Loucy (cell line): ENCODE measurements at regions not wholly inside any gene's neighbourhood (a gene's known extent, or its start where the extent isn't known, plus 50 kb on each side); places are given as distances from the start of the nearest gene placed in this dataset.

ENCODE experiments used
- H2AFZ ChIP-seq: fragments of 200-600 bp; sonication (generic); 2 replicates; pipeline ENCODE4 v1.6.0; 2016; ENCODE audit warnings: antibody characterized with exemption, mild to moderate bottlenecking, low read length, moderate library complexity
- H3F3A ChIP-seq: fragments of 200-600 bp; 2 replicates; pipeline ENCODE4 v1.6.0; 2016; ENCODE audit warnings: antibody characterized with exemption, low read depth, mild to moderate bottlenecking
- H3K27me3 ChIP-seq: fragments of 200-600 bp; sonication (generic); 2 replicates; pipeline ENCODE4 v1.6.1; 2014; ENCODE audit warnings: low read length, mild to moderate bottlenecking; ENCODE audit not compliant: insufficient read depth, poor library complexity, severe bottlenecking
- H3K36me3 ChIP-seq: fragments of 200-600 bp; sonication (generic); 2 replicates; pipeline ENCODE4 v1.6.1; 2016; ENCODE audit warnings: low read length; ENCODE audit not compliant: insufficient read depth
- H3K4me1 ChIP-seq: fragments of 200-600 bp; sonication (generic); 2 replicates; pipeline ENCODE4 v1.5.1; 2014; ENCODE audit warnings: low read length, mild to moderate bottlenecking; ENCODE audit not compliant: insufficient read depth, poor library complexity, severe bottlenecking
- H3K4me2 ChIP-seq: fragments of 200-600 bp; sonication (generic); 2 replicates; pipeline ENCODE4 v1.6.0; 2014; ENCODE audit warnings: antibody characterized with exemption, low read length, low read depth, mild to moderate bottlenecking; ENCODE audit not compliant: poor library complexity, severe bottlenecking
- H3K4me3 ChIP-seq: fragments of 200-600 bp; sonication (generic); 2 replicates; pipeline ENCODE4 v1.5.1; 2014; ENCODE audit warnings: low read length, mild to moderate bottlenecking, mixed read lengths; ENCODE audit not compliant: poor library complexity, severe bottlenecking
- H3K79me2 ChIP-seq: fragments of 200-600 bp; sonication (generic); 2 replicates; pipeline ENCODE4 v1.6.1; 2014; ENCODE audit warnings: low read length; ENCODE audit not compliant: insufficient read depth
- H3K9ac ChIP-seq: fragments of 200-600 bp; sonication (generic); 2 replicates; pipeline ENCODE4 v1.6.0; 2014; ENCODE audit warnings: mild to moderate bottlenecking, low read depth, low read length, moderate library complexity; ENCODE audit not compliant: poor library complexity, severe bottlenecking
- H3K9me2 ChIP-seq: fragments of 200-600 bp; sonication (generic); replicated peaks from 2 replicates; pipeline ENCODE4 v1.6.1; 2016; ENCODE audit warnings: low read depth, low read length, mixed read lengths
- H3K9me3 ChIP-seq: fragments of 200-600 bp; sonication (generic); 2 replicates; pipeline ENCODE4 v1.6.1; 2014; ENCODE audit warnings: mild to moderate bottlenecking, antibody characterized with exemption, low read length, low read depth; ENCODE audit not compliant: insufficient read depth
- H4K20me1 ChIP-seq: fragments of 200-600 bp; sonication (generic); 2 replicates; pipeline ENCODE4 v1.6.0; 2014; ENCODE audit warnings: antibody characterized with exemption, low read length, mild to moderate bottlenecking; ENCODE audit not compliant: insufficient read depth, poor library complexity, severe bottlenecking
- EZH2phosphoT487 ChIP-seq: fragments of 200-600 bp; IDR thresholded peaks from 2 replicates; pipeline ENCODE4 v1.6.1; 2018; ENCODE audit warnings: antibody characterized with exemption, mild to moderate bottlenecking, moderate library complexity, borderline replicate concordance
- TF ChIP-seq, protein P1 (sequence below): fragments of 200-600 bp; sonication (generic); conservative IDR thresholded peaks from 2 replicates; pipeline ENCODE4 v1.5.1; 2014; ENCODE audit warnings: mild to moderate bottlenecking, antibody characterized with exemption, low read length

DNA sequence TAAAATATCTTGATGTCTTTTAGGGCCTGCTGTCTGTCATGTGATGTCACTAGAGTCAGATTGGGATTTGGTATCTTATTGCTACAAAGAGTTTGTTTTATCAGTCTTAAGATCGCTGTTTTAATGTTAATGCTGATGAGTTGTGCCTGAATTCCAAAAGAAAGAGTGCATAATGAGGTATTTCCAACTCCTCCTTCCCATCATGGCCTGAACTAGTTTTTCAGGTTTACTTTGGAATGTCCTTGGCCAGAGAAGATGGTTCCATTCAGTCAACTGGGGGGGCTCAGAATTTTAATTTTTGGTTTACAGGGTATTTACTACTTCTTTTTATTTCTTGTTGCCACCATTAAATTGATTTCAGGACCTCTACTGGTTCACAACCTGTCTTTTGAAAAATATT, 74.3 kb upstream of the MARCHF11 start:
- Histone ChIP-seq H3K9me2 (no peaks in the 10 kb centered on the region), H3K4me1 (no peaks in the 10 kb centered on the region), H3K27me3 (no peaks in the 10 kb centered on the region), H3K79me2 (no peaks in the 10 kb centered on the region), H4K20me1 (no peaks in the 10 kb centered on the region), H3K4me3 (no peak overlapping the region), H3K36me3 (no peaks in the 10 kb centered on the region), H3K4me2 (no peak overlapping the region), H3F3A (no peaks in the 10 kb centered on the region), H3K9ac (no peak overlapping the region), H2AFZ (no peak overlapping the region), H3K9me3 (0 out of 2 replicates have a peak, but pooled peaks cover 2% of the 10 kb centered on the region)
- no peak for TF ChIP-seq EZH2phosphoT487

DNA sequence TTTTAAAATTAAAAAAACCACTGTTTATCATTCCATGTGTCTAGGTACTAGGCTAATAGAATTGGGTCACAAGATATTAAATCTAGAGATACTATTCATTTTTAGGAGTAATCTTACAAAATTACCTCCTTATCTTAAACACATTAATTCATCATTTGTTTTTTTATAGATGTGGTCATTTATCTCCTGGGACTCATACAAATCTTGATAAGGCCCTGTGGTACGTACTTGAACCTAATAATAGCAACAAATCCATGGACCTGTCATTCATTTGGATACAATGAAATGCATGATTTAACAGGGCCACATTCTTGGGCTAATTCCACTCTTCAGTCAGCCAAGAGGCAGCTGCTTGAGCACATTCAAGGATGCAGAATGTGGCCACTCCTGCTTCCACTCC, 66.4 kb upstream of the MARCHF11 start:
- no peaks in the 10 kb centered on the region for H3K36me3 ChIP-seq
- H3K4me1 ChIP-seq = no peaks in the 10 kb centered on the region
- H3K4me2 ChIP-seq = no peak overlapping the region
- H3K9me3 ChIP-seq = 0 out of 2 replicates have a peak, but pooled peaks cover 2% of the 10 kb centered on the region
- H3K9ac ChIP-seq = no peak overlapping the region
- no peak overlapping the region for H3K4me3 ChIP-seq
- no peak overlapping the region for H2AFZ ChIP-seq
- no peaks in the 10 kb centered on the region for H3K27me3 ChIP-seq
- no peaks in the 10 kb centered on the region for H4K20me1 ChIP-seq
- H3K9me2 ChIP-seq = no peaks in the 10 kb centered on the region
- no peaks in the 10 kb centered on the region for H3F3A ChIP-seq
- TF ChIP-seq, protein P1, sequence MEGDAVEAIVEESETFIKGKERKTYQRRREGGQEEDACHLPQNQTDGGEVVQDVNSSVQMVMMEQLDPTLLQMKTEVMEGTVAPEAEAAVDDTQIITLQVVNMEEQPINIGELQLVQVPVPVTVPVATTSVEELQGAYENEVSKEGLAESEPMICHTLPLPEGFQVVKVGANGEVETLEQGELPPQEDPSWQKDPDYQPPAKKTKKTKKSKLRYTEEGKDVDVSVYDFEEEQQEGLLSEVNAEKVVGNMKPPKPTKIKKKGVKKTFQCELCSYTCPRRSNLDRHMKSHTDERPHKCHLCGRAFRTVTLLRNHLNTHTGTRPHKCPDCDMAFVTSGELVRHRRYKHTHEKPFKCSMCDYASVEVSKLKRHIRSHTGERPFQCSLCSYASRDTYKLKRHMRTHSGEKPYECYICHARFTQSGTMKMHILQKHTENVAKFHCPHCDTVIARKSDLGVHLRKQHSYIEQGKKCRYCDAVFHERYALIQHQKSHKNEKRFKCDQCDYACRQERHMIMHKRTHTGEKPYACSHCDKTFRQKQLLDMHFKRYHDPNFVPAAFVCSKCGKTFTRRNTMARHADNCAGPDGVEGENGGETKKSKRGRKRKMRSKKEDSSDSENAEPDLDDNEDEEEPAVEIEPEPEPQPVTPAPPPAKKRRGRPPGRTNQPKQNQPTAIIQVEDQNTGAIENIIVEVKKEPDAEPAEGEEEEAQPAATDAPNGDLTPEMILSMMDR = no peak
- TF ChIP-seq EZH2phosphoT487 = no peak
- H3K79me2 ChIP-seq = no peaks in the 10 kb centered on the region

DNA sequence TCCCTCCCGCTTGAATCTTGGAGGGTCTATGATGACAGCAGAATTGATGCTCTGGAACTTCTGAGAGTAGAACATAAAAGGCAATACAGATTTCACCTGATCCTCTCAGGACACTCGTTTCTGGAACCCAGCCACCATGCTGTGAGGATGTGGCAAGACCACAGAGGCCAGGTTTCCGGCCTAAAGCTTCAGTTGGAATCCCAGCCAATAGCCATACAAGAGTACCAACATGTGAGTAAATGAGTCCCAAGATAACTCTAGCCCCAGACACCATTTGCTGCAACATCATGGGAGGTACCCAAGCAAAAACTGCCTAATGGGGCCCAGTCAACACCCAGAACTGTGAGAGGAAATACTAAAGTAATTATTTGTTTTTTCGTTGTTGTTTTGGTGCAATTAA, 65.7 kb upstream of the MARCHF11 start:
- H3K9me3 ChIP-seq = no peaks in the 10 kb centered on the region
- no peaks in the 10 kb centered on the region for H4K20me1 ChIP-seq
- no peaks in the 10 kb centered on the region for H3K36me3 ChIP-seq
- H3K79me2 ChIP-seq = no peaks in the 10 kb centered on the region
- no peaks in the 10 kb centered on the region for H3K9me2 ChIP-seq
- TF ChIP-seq EZH2phosphoT487 = no peak
- TF ChIP-seq, protein P1 = no peak
- H3F3A ChIP-seq = no peaks in the 10 kb centered on the region
- H2AFZ ChIP-seq = no peak overlapping the region
- no peak overlapping the region for H3K9ac ChIP-seq
- H3K4me1 ChIP-seq = no peaks in the 10 kb centered on the region
- H3K4me3 ChIP-seq = no peak overlapping the region
- no peaks in the 10 kb centered on the region for H3K27me3 ChIP-seq
- no peak overlapping the region for H3K4me2 ChIP-seq

DNA sequence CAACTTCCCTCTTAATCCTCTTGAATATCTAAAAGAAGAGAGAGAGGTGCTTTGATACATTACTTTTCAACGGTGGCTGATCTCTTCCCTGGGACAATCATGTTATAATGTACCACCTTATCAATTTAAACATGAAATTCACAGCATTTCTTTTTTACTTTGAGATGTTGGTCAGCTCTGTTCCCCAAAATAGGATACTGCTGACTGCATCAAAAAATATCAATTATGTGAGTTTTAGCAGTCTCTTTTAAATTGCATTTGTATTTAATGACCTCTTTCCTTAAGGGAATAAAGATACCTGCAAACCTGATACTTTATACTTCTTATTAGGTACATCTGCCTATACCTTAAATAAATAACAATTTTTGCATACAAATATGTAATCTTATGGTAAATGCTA, 58.4 kb upstream of the MARCHF11 start:
- no peak overlapping the region for H3K4me2 ChIP-seq
- no peaks in the 10 kb centered on the region for H3K36me3 ChIP-seq
- H3K9me2 ChIP-seq = no peaks in the 10 kb centered on the region
- H3K9me3 ChIP-seq = no peaks in the 10 kb centered on the region
- no peak overlapping the region for H3K4me3 ChIP-seq
- H3K79me2 ChIP-seq = no peaks in the 10 kb centered on the region
- H4K20me1 ChIP-seq = no peaks in the 10 kb centered on the region
- no peaks in the 10 kb centered on the region for H3K4me1 ChIP-seq
- TF ChIP-seq, protein P1 = no peak
- no peak for TF ChIP-seq EZH2phosphoT487
- no peaks in the 10 kb centered on the region for H3F3A ChIP-seq
- no peak overlapping the region for H2AFZ ChIP-seq
- H3K9ac ChIP-seq = no peak overlapping the region
- no peaks in the 10 kb centered on the region for H3K27me3 ChIP-seq
